GM12891 (cell line): ENCODE measurements at regions not wholly inside any gene's neighbourhood (a gene's known extent, or its start where the extent isn't known, plus 50 kb on each side); places are given as distances from the start of the nearest gene placed in this dataset.
"Not testable (repeated sequence)": the region's sequence is repeated elsewhere in the genome, so short reads cannot be mapped to it uniquely, and the experiment has no call there.

Experiments
- POLR2A ChIP-seq: IDR thresholded peaks from 2 replicates; pipeline ENCODE4 v1.6.1; 2011; ENCODE audit warnings: low read depth, low read length, control low read depth
- POU2F2 ChIP-seq: IDR thresholded peaks from 2 replicates; pipeline ENCODE4 v1.6.1; 2011; ENCODE audit warnings: low read depth, mild to moderate bottlenecking, control low read depth, low read length, moderate library complexity

- not testable (repeated sequence) for TF ChIP-seq POU2F2, POLR2A
These were observed 255.1 kb upstream of the MGAT5 start for GRCh38 chr2:133998726-133999125.
